Hepatocyte (in vitro differentiated cells): ENCODE measurements at regions not wholly inside any gene's neighbourhood (a gene's known extent, or its start where the extent isn't known, plus 50 kb on each side); places are given as distances from the start of the nearest gene placed in this dataset.

ENCODE experiments used
- DNase-seq: peaks from one replicate; pipeline ENCODE4 v3.0.0-alpha.2; 2016; ENCODE audit warnings: low spot score
- H2AFZ ChIP-seq: fragments of 200-600 bp; sonication (generic); 2 replicates; pipeline ENCODE4 v1.6.0; 2016; ENCODE audit warnings: antibody characterized with exemption, mild to moderate bottlenecking
- H3K27ac ChIP-seq: fragments of 200-600 bp; sonication (generic); 2 replicates; pipeline ENCODE4 v1.5.1; 2016; ENCODE audit warnings: mild to moderate bottlenecking
- H3K27me3 ChIP-seq: fragments of 200-600 bp; sonication (generic); 2 replicates; pipeline ENCODE4 v1.6.1; 2016
- H3K36me3 ChIP-seq: fragments of 200-600 bp; sonication (generic); replicated peaks from 2 replicates; pipeline ENCODE4 v1.5.1; 2016; ENCODE audit warnings: low read depth; ENCODE audit not compliant: insufficient read depth
- H3K4me1 ChIP-seq: fragments of 200-600 bp; sonication (generic); 2 replicates; pipeline ENCODE4 v1.5.1; 2016; ENCODE audit warnings: mild to moderate bottlenecking, moderate library complexity; ENCODE audit not compliant: insufficient read depth
- H3K4me2 ChIP-seq: fragments of 200-600 bp; sonication (generic); 2 replicates; pipeline ENCODE4 v1.6.0; 2016
- H3K4me3 ChIP-seq: fragments of 200-600 bp; sonication (generic); 2 replicates; pipeline ENCODE4 v1.5.1; 2016; ENCODE audit warnings: mild to moderate bottlenecking
- H3K79me2 ChIP-seq: fragments of 200-600 bp; sonication (generic); 2 replicates; pipeline ENCODE4 v1.6.0; 2017; ENCODE audit warnings: mild to moderate bottlenecking
- H3K9me2 ChIP-seq: fragments of 200-600 bp; sonication (generic); replicated peaks from 2 replicates; pipeline ENCODE4 v1.6.0; 2017; ENCODE audit warnings: mild to moderate bottlenecking; ENCODE audit not compliant: insufficient read depth
- H3K9me3 ChIP-seq: fragments of 200-600 bp; sonication (generic); 2 replicates; pipeline ENCODE4 v1.5.1; 2016; ENCODE audit warnings: low read depth, mild to moderate bottlenecking
- H4K20me1 ChIP-seq: fragments of 200-600 bp; sonication (generic); 2 replicates; pipeline ENCODE4 v1.6.0; 2016; ENCODE audit warnings: mild to moderate bottlenecking; ENCODE audit not compliant: insufficient read depth, poor library complexity, severe bottlenecking
- CTCF ChIP-seq: fragments of 200-600 bp; sonication (generic); IDR thresholded peaks from 2 replicates; pipeline ENCODE4 v1.5.1; 2016; ENCODE audit warnings: antibody characterized with exemption, mild to moderate bottlenecking; ENCODE audit not compliant: poor library complexity
- EZH2 ChIP-seq: fragments of 200-600 bp; sonication (generic); IDR thresholded peaks from 2 replicates; pipeline ENCODE4 v1.6.1; 2016; ENCODE audit warnings: antibody characterized with exemption, mild to moderate bottlenecking, borderline replicate concordance
- EZH2phosphoT487 ChIP-seq: fragments of 200-600 bp; sonication (generic); IDR thresholded peaks from one replicate; pipeline ENCODE4 v1.6.1; 2018; ENCODE audit warnings: antibody characterized with exemption, mild to moderate bottlenecking, low read depth, moderate library complexity; ENCODE audit not compliant: unreplicated experiment, severe bottlenecking
- WGBS: methylation state at CpG from one replicate; pipeline ENCODE4 v1.1.6; 2016; ENCODE audit warnings: low lambda C conversion rate; ENCODE audit errors: missing lambda C conversion rate; 5-methylcytosine and 5-hydroxymethylcytosine counted together

- no peak overlapping the region for H3K4me3 ChIP-seq
- 81% methylated on average over 9 of the region's 9 CpGs for WGBS
- no peaks in the 10 kb centered on the region for H3K9me2 ChIP-seq
Measured at GRCh38 chr9:32698706-32699277, 63.3 kb upstream of the TAF1L start.

GRCh38 chr9:32701321-32702022, 66.0 kb upstream of the TAF1L start:
- Histone ChIP-seq H3K4me1 (no peaks in the 10 kb centered on the region), H3K9me2 (no peaks in the 10 kb centered on the region), H3K4me2 (no peak overlapping the region), H2AFZ (no peak overlapping the region), H3K36me3 (no peaks in the 10 kb centered on the region), H3K27me3 (no peaks in the 10 kb centered on the region), H3K9me3 (no peaks in the 10 kb centered on the region), H3K4me3 (no peak overlapping the region), H4K20me1 (no peaks in the 10 kb centered on the region), H3K79me2 (no peaks in the 10 kb centered on the region), H3K27ac (no peak overlapping the region)
- TF ChIP-seq EZH2 (no peak), CTCF (no peak), EZH2phosphoT487 (no peak)
- 77% methylated on average over 5 of the region's 5 CpGs for WGBS
- DNase-seq = peak; percentile 14

More at GRCh38 chr9:32698706-32699277, 63.3 kb upstream of the TAF1L start:
- Histone ChIP-seq H3K9me3 (no peaks in the 10 kb centered on the region), H3K4me1 (no peaks in the 10 kb centered on the region), H4K20me1 (no peaks in the 10 kb centered on the region), H3K27ac (no peak overlapping the region), H3K4me2 (no peak overlapping the region), H3K36me3 (no peaks in the 10 kb centered on the region), H3K27me3 (no peaks in the 10 kb centered on the region), H2AFZ (no peak overlapping the region), H3K79me2 (no peaks in the 10 kb centered on the region)
- TF ChIP-seq CTCF (no peak), EZH2 (no peak), EZH2phosphoT487 (no peak)
- no peak for DNase-seq

GRCh38 chr9:32703635-32704034, 68.2 kb upstream of the TAF1L start:
- Histone ChIP-seq H3K79me2 (no peaks in the 10 kb centered on the region), H3K4me2 (no peak overlapping the region), H3K36me3 (no peaks in the 10 kb centered on the region), H2AFZ (no peak overlapping the region), H3K9me2 (no peaks in the 10 kb centered on the region), H3K27me3 (no peaks in the 10 kb centered on the region), H3K27ac (no peak overlapping the region), H3K4me3 (no peak overlapping the region), H3K9me3 (no peaks in the 10 kb centered on the region), H3K4me1 (no peaks in the 10 kb centered on the region), H4K20me1 (no peaks in the 10 kb centered on the region)
- WGBS = 35% methylated on average over 2 of the region's 2 CpGs
- DNase-seq = no peak
- TF ChIP-seq EZH2phosphoT487 (no peak), CTCF (no peak), EZH2 (no peak)
